Osteocyte (in vitro differentiated cells): ENCODE measurements at regions not wholly inside any gene's neighbourhood (a gene's known extent, or its start where the extent isn't known, plus 50 kb on each side); places are given as distances from the start of the nearest gene placed in this dataset.

ENCODE experiments used
- DNase-seq: peaks from one replicate; pipeline ENCODE4 v3.0.0; 2021; ENCODE audit warnings: mixed read lengths; ENCODE audit not compliant: unreplicated experiment; ENCODE audit errors: extremely low spot score
- H3K27ac Mint-ChIP-seq: one replicate; pipeline ENCODE4 v1.8.0; 2021; ENCODE audit warnings: mild to moderate bottlenecking, mixed read lengths; ENCODE audit not compliant: unreplicated experiment
- H3K27me3 Mint-ChIP-seq: one replicate; pipeline ENCODE4 v1.8.0; 2021; ENCODE audit warnings: mixed read lengths; ENCODE audit not compliant: unreplicated experiment
- H3K36me3 Mint-ChIP-seq: one replicate; pipeline ENCODE4 v1.8.0; 2021; ENCODE audit warnings: mixed read lengths; ENCODE audit not compliant: unreplicated experiment
- H3K4me1 Mint-ChIP-seq: one replicate; pipeline ENCODE4 v1.8.0; 2021; ENCODE audit warnings: mixed read lengths; ENCODE audit not compliant: unreplicated experiment
- H3K4me3 Mint-ChIP-seq: one replicate; pipeline ENCODE4 v1.8.0; 2021; ENCODE audit warnings: mild to moderate bottlenecking, moderate library complexity, mixed read lengths; ENCODE audit not compliant: unreplicated experiment
- H3K9me3 Mint-ChIP-seq: one replicate; pipeline ENCODE4 v1.8.0; 2021; ENCODE audit warnings: mixed read lengths; ENCODE audit not compliant: unreplicated experiment
- TF ChIP-seq, protein P1 (sequence below): fragments of 200-600 bp; sonication (generic); IDR thresholded peaks from 2 replicates; pipeline ENCODE4 v1.5.0; 2021; ENCODE audit warnings: antibody characterized with exemption, mild to moderate bottlenecking, moderate library complexity

DNA sequence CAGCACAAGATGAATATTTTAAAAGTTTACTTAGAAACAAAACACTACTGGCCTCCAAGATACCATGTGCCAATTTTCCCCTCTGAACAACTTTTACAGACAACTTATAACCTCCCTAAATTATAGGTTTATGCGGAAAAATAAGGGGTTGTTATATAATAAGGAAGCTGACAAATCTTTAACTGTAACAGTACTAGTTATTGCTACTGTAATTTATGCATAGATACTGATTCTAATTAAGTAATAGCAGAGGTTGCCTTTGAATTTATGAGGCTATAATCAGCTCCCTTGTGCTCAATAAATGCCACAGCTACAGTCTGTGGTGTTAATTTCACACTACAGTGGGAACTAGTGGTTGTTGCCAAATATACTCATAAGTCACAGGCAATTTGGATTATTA lies 291.3 kb upstream of the PCSK5 start:
- H3K36me3 Mint-ChIP-seq = no peaks in the 10 kb centered on the region
- H3K9me3 Mint-ChIP-seq = no peaks in the 10 kb centered on the region

DNA sequence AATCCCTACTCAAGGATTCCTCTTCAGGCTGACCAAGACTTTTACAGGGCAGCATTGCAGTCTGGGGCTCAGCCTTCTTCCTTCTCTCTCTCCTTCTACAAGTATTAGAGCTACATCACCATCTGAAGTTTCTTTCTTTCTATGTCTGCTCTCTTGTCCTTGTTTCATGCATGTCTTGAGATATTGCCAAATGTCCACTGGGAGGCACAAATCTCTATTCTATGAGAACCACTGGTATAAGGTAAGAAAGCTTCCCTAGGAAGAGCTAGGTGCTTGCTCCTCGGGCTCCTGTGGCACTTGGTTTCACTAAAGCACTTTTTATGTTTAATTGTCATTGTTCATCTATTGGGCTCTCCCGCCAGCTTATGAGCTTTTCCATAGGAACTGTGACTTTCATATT lies 289.2 kb upstream of the PCSK5 start:
- DNase-seq = no peak
- no peaks in the 10 kb centered on the region for H3K36me3 Mint-ChIP-seq
- H3K4me3 Mint-ChIP-seq = no peak overlapping the region
- H3K9me3 Mint-ChIP-seq = no peaks in the 10 kb centered on the region
- H3K27ac Mint-ChIP-seq = no peak overlapping the region
- H3K27me3 Mint-ChIP-seq = peaks cover 49% of the 10 kb centered on the region
- no peaks in the 10 kb centered on the region for H3K4me1 Mint-ChIP-seq
- TF ChIP-seq, protein P1, sequence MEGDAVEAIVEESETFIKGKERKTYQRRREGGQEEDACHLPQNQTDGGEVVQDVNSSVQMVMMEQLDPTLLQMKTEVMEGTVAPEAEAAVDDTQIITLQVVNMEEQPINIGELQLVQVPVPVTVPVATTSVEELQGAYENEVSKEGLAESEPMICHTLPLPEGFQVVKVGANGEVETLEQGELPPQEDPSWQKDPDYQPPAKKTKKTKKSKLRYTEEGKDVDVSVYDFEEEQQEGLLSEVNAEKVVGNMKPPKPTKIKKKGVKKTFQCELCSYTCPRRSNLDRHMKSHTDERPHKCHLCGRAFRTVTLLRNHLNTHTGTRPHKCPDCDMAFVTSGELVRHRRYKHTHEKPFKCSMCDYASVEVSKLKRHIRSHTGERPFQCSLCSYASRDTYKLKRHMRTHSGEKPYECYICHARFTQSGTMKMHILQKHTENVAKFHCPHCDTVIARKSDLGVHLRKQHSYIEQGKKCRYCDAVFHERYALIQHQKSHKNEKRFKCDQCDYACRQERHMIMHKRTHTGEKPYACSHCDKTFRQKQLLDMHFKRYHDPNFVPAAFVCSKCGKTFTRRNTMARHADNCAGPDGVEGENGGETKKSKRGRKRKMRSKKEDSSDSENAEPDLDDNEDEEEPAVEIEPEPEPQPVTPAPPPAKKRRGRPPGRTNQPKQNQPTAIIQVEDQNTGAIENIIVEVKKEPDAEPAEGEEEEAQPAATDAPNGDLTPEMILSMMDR = no peak

More for the DNA sequence above, 291.3 kb upstream of the PCSK5 start:
- Mint-ChIP-seq H3K27me3 (peaks cover 38% of the 10 kb centered on the region), H3K4me1 (no peaks in the 10 kb centered on the region), H3K27ac (no peak overlapping the region), H3K4me3 (no peak overlapping the region)
- no peak for DNase-seq
- TF ChIP-seq, protein P1 = no peak

DNA sequence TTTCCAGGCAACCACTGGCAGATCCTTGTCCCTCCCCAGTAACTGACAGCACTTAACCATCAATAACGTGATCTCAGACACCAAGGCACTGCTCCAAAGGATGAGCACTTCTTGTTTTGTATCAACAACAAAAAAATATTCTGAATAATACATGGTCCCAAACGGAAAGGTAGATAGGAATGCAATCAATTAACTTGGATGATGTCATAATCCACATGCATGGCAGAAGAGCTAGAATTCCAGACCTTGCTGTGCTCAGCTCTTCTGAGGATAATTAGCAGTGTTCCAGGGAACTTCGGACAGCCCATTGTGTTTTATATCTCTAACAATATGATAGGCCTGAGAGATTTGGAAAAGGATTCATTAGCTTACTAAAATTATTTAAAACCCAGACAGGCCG lies 288.4 kb upstream of the PCSK5 start:
- Mint-ChIP-seq H3K4me1 (no peaks in the 10 kb centered on the region), H3K4me3 (no peak overlapping the region), H3K36me3 (no peaks in the 10 kb centered on the region), H3K27me3 (peaks cover 50% of the 10 kb centered on the region), H3K9me3 (no peaks in the 10 kb centered on the region), H3K27ac (no peak overlapping the region)
- DNase-seq = no peak
- TF ChIP-seq, protein P1 = no peak

DNA sequence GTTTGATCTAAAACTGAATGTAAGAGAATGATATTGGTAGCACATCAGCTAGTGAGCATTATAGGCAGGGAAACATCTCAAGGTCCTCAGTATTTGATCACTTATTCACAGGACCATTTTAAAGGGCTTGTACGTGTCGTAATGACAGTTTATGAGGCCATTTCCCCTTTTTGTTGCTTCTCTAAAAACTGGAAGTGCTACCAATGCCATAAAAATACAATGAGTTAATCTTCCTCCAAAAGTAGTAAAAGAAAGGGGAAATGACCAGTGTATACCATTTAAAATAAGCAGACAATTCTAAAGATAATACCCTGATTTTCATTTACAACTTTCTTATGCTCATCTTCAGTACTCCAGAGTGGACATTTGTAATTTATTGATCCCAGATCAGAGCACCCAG lies 285.8 kb upstream of the PCSK5 start:
- H3K9me3 Mint-ChIP-seq = no peaks in the 10 kb centered on the region
- H3K4me3 Mint-ChIP-seq = no peak overlapping the region
- H3K27ac Mint-ChIP-seq = no peak overlapping the region
- no peaks in the 10 kb centered on the region for H3K36me3 Mint-ChIP-seq
- H3K4me1 Mint-ChIP-seq = no peaks in the 10 kb centered on the region
- TF ChIP-seq, protein P1 = no peak
- peaks cover 51% of the 10 kb centered on the region for H3K27me3 Mint-ChIP-seq
- DNase-seq = no peak

DNA sequence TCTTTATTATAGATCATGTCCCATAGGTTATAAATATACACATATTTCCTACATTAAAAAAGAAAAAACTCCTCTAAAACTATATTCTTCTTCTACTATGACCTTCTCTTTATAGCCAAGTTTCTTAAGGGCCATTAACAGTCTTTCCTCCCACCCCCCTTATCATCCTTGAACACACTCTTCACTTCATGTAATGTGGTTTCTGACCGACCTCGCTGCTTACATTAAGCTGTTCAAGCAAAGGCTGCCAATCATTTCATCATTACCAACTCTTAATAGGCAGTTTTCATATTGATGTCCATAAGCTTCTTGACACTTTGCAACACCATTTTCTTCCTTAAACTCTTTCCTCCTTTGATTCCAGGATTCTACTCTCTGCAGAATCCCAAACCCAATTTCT lies 283.0 kb upstream of the PCSK5 start:
- Mint-ChIP-seq H3K27ac (no peak overlapping the region), H3K9me3 (no peaks in the 10 kb centered on the region), H3K27me3 (peaks cover 52% of the 10 kb centered on the region), H3K4me3 (no peak overlapping the region), H3K4me1 (no peaks in the 10 kb centered on the region), H3K36me3 (no peaks in the 10 kb centered on the region)
- TF ChIP-seq, protein P1 = no peak
- no peak for DNase-seq
